Thyroid gland (tissue), 4 donors: ENCODE measurements at regions not wholly inside any gene's neighbourhood (a gene's known extent, or its start where the extent isn't known, plus 50 kb on each side); places are given as distances from the start of the nearest gene placed in this dataset.

Source experiments
- DNase-seq, 2 donors: peaks; one replicate each; pipeline ENCODE4 v3.0.0-alpha.2; 2019
- H3K27ac ChIP-seq, 3 donors: fragments of 200-600 bp; sonication (generic); 1 replicate in 2 of 3; 2 replicates in 1 of 3; pipeline ENCODE4 v1.5.1; 2016 to 2019; ENCODE audit warnings: mild to moderate bottlenecking in 1 of 3, moderate library complexity in 1 of 3
- H3K27me3 ChIP-seq: fragments of 200-600 bp; sonication (generic); one replicate; pipeline ENCODE4 v1.5.1; 2019
- H3K36me3 ChIP-seq, 2 donors: fragments of 200-600 bp; sonication (generic); one replicate each; pipeline ENCODE4 v1.5.1; 2016 to 2019
- H3K4me1 ChIP-seq, 2 donors: fragments of 200-600 bp; sonication (generic); one replicate each; pipeline ENCODE4 v1.5.1; 2017 to 2019
- H3K4me3 ChIP-seq, 3 donors: fragments of 200-600 bp; sonication (generic); replicated peaks in 1 of 3; 1 replicate in 2 of 3; 2 replicates in 1 of 3; pipeline ENCODE4 v1.5.1; 2016; ENCODE audit warnings: mild to moderate bottlenecking in 1 of 3
- H3K9me3 ChIP-seq: fragments of 200-600 bp; sonication (generic); one replicate; pipeline ENCODE4 v1.5.1; 2017
- CTCF ChIP-seq, 6 experiments: fragments of 200-600 bp in 3 of 6; fragments of 450-650 bp in 3 of 6; sonication (generic) in 3 of 6; IDR thresholded peaks; one replicate each; pipeline ENCODE4 v1.5.1; 2016 to 2019; ENCODE audit warnings: antibody characterized with exemption in 6 of 6, mild to moderate bottlenecking in 2 of 6, inconsistent platforms in 1 of 6, moderate library complexity in 1 of 6
- POLR2A ChIP-seq, 2 donors: fragments of 450-650 bp; IDR thresholded peaks; one replicate each; pipeline ENCODE4 v1.6.1; 2017; ENCODE audit warnings: antibody characterized with exemption in 2 of 2, mild to moderate bottlenecking in 2 of 2, moderate library complexity in 1 of 2
- WGBS, 2 donors: methylation state at CpG; one replicate each; pipeline ENCODE4 v1.1.5; 2017; 5-methylcytosine and 5-hydroxymethylcytosine counted together
- intact Hi-C: fragments of 100-400 bp; cut with DNase I; formaldehyde crosslinking; loops from one replicate; pipeline ENCODE4 v1.15.1; 2023

DNA sequence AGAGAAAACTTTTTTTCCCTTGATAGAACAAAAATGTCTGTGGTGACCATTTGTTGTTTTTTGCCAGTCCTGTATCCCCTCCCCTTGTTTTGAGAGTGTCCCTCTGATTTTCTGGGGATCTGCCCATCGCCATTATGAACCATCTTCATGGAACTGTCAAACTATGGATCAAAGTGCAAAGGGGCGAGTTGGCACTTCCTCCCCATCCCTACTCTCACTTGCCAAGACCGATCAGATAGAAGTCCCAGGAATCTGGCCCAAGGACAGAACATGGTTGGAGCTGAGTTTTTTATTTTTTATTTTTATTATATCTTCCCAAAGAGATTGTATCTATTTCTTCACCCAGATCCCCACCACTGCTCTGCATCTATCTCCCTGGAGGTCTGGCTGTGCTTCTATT is 221.4 kb downstream of the IKZF2 start:
- DNase-seq: no peak
- WGBS, 2 donors: 93% methylated on average over 3 of the region's 3 CpGs
- Histone ChIP-seq H3K4me1 (peaks cover 5 to 10% of the 10 kb centered on the region in 2 donors), H3K27ac (no peak overlapping the region), H3K36me3 (no peaks in the 10 kb centered on the region), H3K27me3 (no peaks in the 10 kb centered on the region), H3K4me3 (no peak overlapping the region), H3K9me3 (no peaks in the 10 kb centered on the region)
- intact Hi-C loops: no loop called here
- TF ChIP-seq POLR2A (IDR thresholded peaks at IDR 0.05) (no peak), CTCF (IDR thresholded peaks at IDR 0.05) (no peak)

GRCh38 chr2:212929116-212929515 is 222.3 kb downstream of the IKZF2 start:
- H3K27me3 ChIP-seq: no peaks in the 10 kb centered on the region
- no peak overlapping the region for H3K27ac ChIP-seq
- TF ChIP-seq POLR2A (IDR thresholded peaks at IDR 0.05) (no peak), CTCF (IDR thresholded peaks at IDR 0.05) (no peak)
- no peak for DNase-seq
- H3K9me3 ChIP-seq: no peaks in the 10 kb centered on the region
- intact Hi-C loops: no loop called here
- 88 to 95% methylated on average over 2 of the region's 2 CpGs for WGBS, 2 donors
- H3K4me3 ChIP-seq: no peak overlapping the region
- H3K36me3 ChIP-seq: no peaks in the 10 kb centered on the region
- H3K4me1 ChIP-seq: peaks cover 5 to 10% of the 10 kb centered on the region in 2 donors

- H3K27ac ChIP-seq: no peak overlapping the region
- H3K36me3 ChIP-seq: no peaks in the 10 kb centered on the region
- WGBS, 2 donors: 70 to 81% methylated on average over 4 of the region's 4 CpGs
- no peak for TF ChIP-seq POLR2A (IDR thresholded peaks at IDR 0.05)
- no peak for TF ChIP-seq CTCF (IDR thresholded peaks at IDR 0.05)
- no peak for DNase-seq
- peaks cover 5 to 12% of the 10 kb centered on the region in 2 donors for H3K4me1 ChIP-seq
- intact Hi-C loops: no loop called here
- no peaks in the 10 kb centered on the region for H3K27me3 ChIP-seq
- H3K9me3 ChIP-seq: no peaks in the 10 kb centered on the region
- no peak overlapping the region for H3K4me3 ChIP-seq
Measured at GRCh38 chr2:212928681-212929080, 222.7 kb downstream of the IKZF2 start.

DNA sequence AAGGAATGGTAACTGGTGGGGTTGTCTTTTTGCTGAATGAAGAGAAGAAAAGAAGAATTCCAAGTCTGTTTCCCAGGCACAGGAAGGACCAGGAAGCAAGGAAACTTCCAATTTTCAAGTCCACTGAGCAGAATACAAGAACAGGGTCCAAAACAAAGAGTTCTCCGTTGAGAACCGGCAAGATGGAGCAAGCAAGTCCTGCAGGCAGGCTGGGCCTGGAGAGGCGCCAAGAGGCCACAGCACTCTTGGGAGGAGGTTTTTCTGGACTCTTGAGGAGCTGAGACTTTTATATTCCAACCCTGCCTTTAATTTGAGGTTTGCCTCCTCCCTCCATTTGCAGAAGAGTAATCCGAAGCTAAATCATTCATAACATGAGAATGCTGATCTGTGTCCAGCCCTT is 224.5 kb downstream of the IKZF2 start:
- no peaks in the 10 kb centered on the region for H3K36me3 ChIP-seq
- no peak for TF ChIP-seq CTCF (IDR thresholded peaks at IDR 0.05)
- no peak for TF ChIP-seq POLR2A (IDR thresholded peaks at IDR 0.05)
- peak overlapping the region in 2 of 3 donors; percentile 25 to 54 for H3K27ac ChIP-seq
- DNase-seq: peak; percentile 55 to 66
- no peaks in the 10 kb centered on the region for H3K9me3 ChIP-seq
- WGBS, 2 donors: 31 to 41% methylated on average over 4 of the region's 4 CpGs
- H3K4me1 ChIP-seq: peaks cover 5 to 19% of the 10 kb centered on the region in 2 donors
- no peaks in the 10 kb centered on the region for H3K27me3 ChIP-seq
- intact Hi-C loops: no loop called here
- no peak overlapping the region for H3K4me3 ChIP-seq

DNA sequence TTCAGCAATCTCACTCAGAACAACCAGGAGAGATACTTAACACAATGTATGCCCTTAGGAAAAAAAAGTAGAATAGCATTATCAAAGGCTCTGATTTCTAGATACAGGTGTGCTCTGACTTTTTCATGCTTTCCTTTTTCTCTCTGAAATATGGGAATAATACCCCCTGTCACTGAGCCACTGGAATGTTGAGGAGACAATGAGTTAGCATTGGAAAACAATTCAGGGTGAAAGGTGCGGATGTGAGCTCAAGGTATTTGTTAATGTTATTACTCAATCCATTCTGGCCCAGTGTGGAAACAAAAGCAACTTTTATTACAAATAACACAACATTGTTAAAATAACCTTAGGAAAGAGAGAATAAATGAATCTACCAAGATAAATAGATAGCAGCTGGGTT is 228.0 kb downstream of the IKZF2 start:
- TF ChIP-seq POLR2A (IDR thresholded peaks at IDR 0.05) (no peak), CTCF (IDR thresholded peaks at IDR 0.05) (no peak)
- intact Hi-C loops: no loop called here
- no peaks in the 10 kb centered on the region for H3K27me3 ChIP-seq
- H3K9me3 ChIP-seq: no peaks in the 10 kb centered on the region
- no peak overlapping the region for H3K4me3 ChIP-seq
- no peaks in the 10 kb centered on the region for H3K36me3 ChIP-seq
- DNase-seq: no peak
- peak overlapping the region in 1 of 3 donors; percentile 22 for H3K27ac ChIP-seq
- WGBS, 2 donors: 71 to 78% methylated on average over 1 of the region's 1 CpG
- H3K4me1 ChIP-seq: peaks cover 11 to 33% of the 10 kb centered on the region in 2 donors
